Testis (tissue), 2 donors: ENCODE measurements at regions not wholly inside any gene's neighbourhood (a gene's known extent, or its start where the extent isn't known, plus 50 kb on each side); places are given as distances from the start of the nearest gene placed in this dataset.
"Not testable (repeated sequence)": the region's sequence is repeated elsewhere in the genome, so short reads cannot be mapped to it uniquely, and the experiment has no call there.

ENCODE experiments used
- CTCF ChIP-seq, 3 experiments: fragments of 450-650 bp in 2 of 3; fragments of 200-600 bp in 1 of 3; sonication (generic) in 1 of 3; IDR thresholded peaks; one replicate each; pipeline ENCODE4 v1.5.1; 2016 to 2019; ENCODE audit warnings: antibody characterized with exemption in 3 of 3, mild to moderate bottlenecking in 2 of 3, moderate library complexity in 1 of 3
- POLR2A ChIP-seq: fragments of 450-650 bp; IDR thresholded peaks from one replicate; pipeline ENCODE4 v1.6.1; 2017; ENCODE audit warnings: antibody characterized with exemption, mild to moderate bottlenecking, moderate library complexity

GRCh38 chr2:87314622-87315021 is 293.0 kb upstream of the PLGLB1 start:
- TF ChIP-seq CTCF (IDR thresholded peaks at IDR 0.05); POLR2A: not testable (repeated sequence)
